ENCODE measurements at regions not wholly inside any gene's neighbourhood (a gene's known extent, or its start where the extent isn't known, plus 50 kb on each side); places are given as distances from the start of the nearest gene placed in this dataset.

- H3K4me3 Mint-ChIP-seq = no peak overlapping the region
- H3K27ac Mint-ChIP-seq = no peak overlapping the region
- no peak overlapping the region for H2BK20ac ChIP-seq (ENCODE audit: low read depth, low read length, poor library complexity, severe bottlenecking)
- no peak overlapping the region for H2BK120ac ChIP-seq (ENCODE audit: low read depth, low read length, poor library complexity, severe bottlenecking)
- H3K18ac ChIP-seq (ENCODE audit: insufficient read length, low read depth, low read length) = no peak overlapping the region
- no peaks in the 10 kb centered on the region for H3K79me2 ChIP-seq (ENCODE audit: insufficient read depth, low read length)
- H4K5ac ChIP-seq (ENCODE audit: insufficient read length, low read depth, low read length) = no peak overlapping the region
- no peak overlapping the region for H4K8ac ChIP-seq (replicated peaks; ENCODE audit: insufficient read length, low read depth, low read length)
- no peak overlapping the region for H3K4me2 ChIP-seq (ENCODE audit: insufficient read depth, insufficient read length, low read length)
- no peak overlapping the region for H3K4ac ChIP-seq (ENCODE audit: low read depth, low read length)
- H3K4me1 ChIP-seq (ENCODE audit: insufficient read depth, low read length) = no peaks in the 10 kb centered on the region
- H3K27me3 ChIP-seq (ENCODE audit: insufficient read depth, low read length) = no peaks in the 10 kb centered on the region
- no peak overlapping the region for H2BK5ac ChIP-seq (ENCODE audit: insufficient read length, low read length)
- H3K56ac ChIP-seq (ENCODE audit: insufficient read length, low read depth, low read length) = no peak overlapping the region
- H3K9ac ChIP-seq (ENCODE audit: extremely low read depth, insufficient read length, low read length) = no peak overlapping the region
- H3K9me3 Mint-ChIP-seq = no peaks in the 10 kb centered on the region
- H3K27ac ChIP-seq (ENCODE audit: insufficient read length, low read depth, low read length) = no peak overlapping the region
- no peaks in the 10 kb centered on the region for H3K9me3 ChIP-seq (ENCODE audit: control insufficient read depth, low read depth, low read length)
- H4K91ac ChIP-seq (ENCODE audit: insufficient read length, low read depth, low read length) = no peak overlapping the region
- H3K36me3 Mint-ChIP-seq (ENCODE audit: insufficient read depth in 1 of 3, low read depth in 3 of 3) = no peaks in the 10 kb centered on the region
- peaks cover 8 to 15% of the 10 kb centered on the region in 2 experiments for H3K4me1 Mint-ChIP-seq
- no peak overlapping the region for H2BK12ac ChIP-seq (ENCODE audit: insufficient read length, low read depth, low read length)
- no CpG with 5 or more reads among the region's 2 CpGs for WGBS (ENCODE audit: extremely low coverage, insufficient read length, low lambda C conversion rate)
- TF ChIP-seq CTCF (conservative IDR thresholded peaks at IDR 0.05) = no peak
- H2BK15ac ChIP-seq (ENCODE audit: low read depth, low read length) = no peak overlapping the region
- H3K23me2 ChIP-seq (ENCODE audit: insufficient read length, low read depth, low read length, poor library complexity, severe bottlenecking) = no peaks in the 10 kb centered on the region
- H3K14ac ChIP-seq (ENCODE audit: insufficient read depth, low read length) = no peak overlapping the region
- DNase-seq = no peak
- H3K23ac ChIP-seq (ENCODE audit: insufficient read length, low read depth, low read length) = no peak overlapping the region
- no peak overlapping the region for H2AK5ac ChIP-seq (ENCODE audit: insufficient read length, low read length)
- no peaks in the 10 kb centered on the region for H4K20me1 ChIP-seq (ENCODE audit: control insufficient read depth, insufficient read depth, insufficient read length)
- H3K27me3 Mint-ChIP-seq (ENCODE audit: low read depth) = no peaks in the 10 kb centered on the region
- H3K79me1 ChIP-seq (ENCODE audit: insufficient read depth, low read depth, low read length, poor library complexity, severe bottlenecking) = no peaks in the 10 kb centered on the region
- no peak overlapping the region for H3T11ph ChIP-seq (ENCODE audit: low read length)
- H2AFZ ChIP-seq (ENCODE audit: low read length) = no peak overlapping the region
Measured at GRCh38 chr2:221314786-221315185, 257.3 kb downstream of the EPHA4 start.
